ENCODE measurements at regions not wholly inside any gene's neighbourhood (a gene's known extent, or its start where the extent isn't known, plus 50 kb on each side); places are given as distances from the start of the nearest gene placed in this dataset.
"Not testable (repeated sequence)": the region's sequence is repeated elsewhere in the genome, so short reads cannot be mapped to it uniquely, and the experiment has no call there.

GRCh38 chr5:38624541-38624940 is 68.1 kb upstream of the LIFR start:
- not testable (repeated sequence) for TF ChIP-seq CTCF, POLR2A (IDR thresholded peaks at IDR 0.05)

Measured in breast epithelium (tissue), 3 donors.